HG02642 (cell line): ENCODE measurements at regions not wholly inside any gene's neighbourhood (a gene's known extent, or its start where the extent isn't known, plus 50 kb on each side); places are given as distances from the start of the nearest gene placed in this dataset.

Experiments used
- ATAC-seq: cut with Tn5 transposase; IDR thresholded peaks from one replicate; pipeline ENCODE4 v1.9.1; 2021; ENCODE audit warnings: mild to moderate bottlenecking; ENCODE audit not compliant: unreplicated experiment, poor library complexity

DNA sequence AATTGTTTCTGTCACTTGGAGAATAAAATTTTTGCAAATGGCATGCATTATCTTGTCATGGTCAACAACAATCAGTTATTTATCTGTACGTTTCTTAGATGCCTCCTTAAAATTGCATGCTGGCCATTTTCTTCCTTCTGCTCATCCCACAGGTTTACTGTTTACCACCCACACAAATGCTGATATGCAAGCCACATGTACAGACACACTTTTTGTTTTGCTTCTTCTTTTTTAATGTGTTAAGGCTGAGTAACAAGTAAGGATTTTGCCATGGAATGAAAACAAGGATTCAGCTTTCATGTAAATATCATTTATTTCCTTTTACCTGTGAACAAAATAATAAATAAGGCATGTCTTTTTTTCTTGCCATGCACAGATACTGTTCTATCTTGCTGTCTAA is 1077.1 kb upstream of the ZEB2 start:
- no peak for ATAC-seq

DNA sequence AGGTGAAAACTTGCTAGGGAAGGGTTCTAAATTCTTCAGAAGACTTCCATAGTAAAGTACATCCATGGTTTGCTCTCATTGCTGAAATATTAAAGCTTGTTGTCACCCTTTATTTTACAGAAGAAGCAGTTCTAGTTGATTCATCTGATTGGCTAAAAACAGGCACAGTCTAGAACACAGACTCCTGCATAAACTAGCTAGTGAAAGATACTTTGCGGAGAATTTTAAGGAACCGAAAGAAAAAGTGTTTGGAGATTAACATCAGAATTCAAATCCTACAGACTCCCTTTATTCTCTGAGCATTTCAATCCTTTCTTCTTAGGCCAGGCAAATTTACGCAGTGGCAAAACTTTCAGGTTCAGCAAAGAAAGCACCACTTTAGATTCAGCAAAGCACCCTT is 1076.5 kb upstream of the ZEB2 start:
- ATAC-seq, result no peak

DNA sequence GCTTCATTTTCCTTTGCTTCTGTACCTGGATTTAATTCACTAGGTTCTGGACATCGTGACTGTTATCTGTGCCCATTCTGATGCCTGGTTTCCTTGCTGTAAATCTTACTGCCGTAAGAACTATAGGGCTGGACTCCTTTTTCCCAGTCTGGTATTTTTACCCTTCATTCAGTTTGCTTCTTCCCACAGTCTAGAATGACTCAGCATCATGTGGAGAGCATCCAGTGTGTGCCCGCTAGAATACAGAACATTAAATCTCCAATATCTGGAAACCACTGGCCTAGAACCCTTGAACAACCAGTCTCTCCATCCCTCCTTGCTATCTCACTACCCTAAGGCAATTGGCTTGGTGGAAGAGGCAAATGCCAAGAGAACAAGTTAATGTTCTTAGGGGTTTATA is 1075.4 kb upstream of the ZEB2 start:
- ATAC-seq, result no peak

DNA sequence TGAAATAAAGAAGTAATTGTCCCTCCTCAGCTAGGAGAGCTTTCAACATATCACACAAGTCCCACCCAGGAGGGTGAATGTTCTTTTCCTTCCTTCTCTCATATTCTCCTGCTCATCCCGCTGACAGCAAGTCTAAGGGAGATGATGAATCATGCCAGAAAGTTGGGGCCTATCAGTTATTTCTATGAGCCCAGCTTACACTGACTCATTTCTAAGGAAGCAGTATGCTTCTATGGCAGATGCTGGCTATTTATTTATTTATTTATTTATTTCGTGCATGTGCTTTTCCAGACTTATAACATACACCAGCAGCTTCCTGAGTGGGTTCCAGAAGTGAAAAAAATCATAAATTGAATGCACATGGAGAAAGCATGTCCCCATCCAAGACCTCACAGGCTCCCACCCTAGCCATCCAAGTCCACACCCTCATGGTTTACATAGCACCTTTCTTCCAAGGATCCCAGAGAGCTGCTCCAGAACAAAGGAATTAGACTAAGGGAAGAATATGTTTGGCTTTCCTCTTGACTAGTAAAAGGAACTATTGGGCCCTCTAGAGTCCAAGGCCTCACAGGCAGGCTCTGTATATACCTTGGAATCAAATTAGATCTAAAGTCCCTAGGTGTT is 1074.2 kb upstream of the ZEB2 start:
- ATAC-seq, result no peak

DNA sequence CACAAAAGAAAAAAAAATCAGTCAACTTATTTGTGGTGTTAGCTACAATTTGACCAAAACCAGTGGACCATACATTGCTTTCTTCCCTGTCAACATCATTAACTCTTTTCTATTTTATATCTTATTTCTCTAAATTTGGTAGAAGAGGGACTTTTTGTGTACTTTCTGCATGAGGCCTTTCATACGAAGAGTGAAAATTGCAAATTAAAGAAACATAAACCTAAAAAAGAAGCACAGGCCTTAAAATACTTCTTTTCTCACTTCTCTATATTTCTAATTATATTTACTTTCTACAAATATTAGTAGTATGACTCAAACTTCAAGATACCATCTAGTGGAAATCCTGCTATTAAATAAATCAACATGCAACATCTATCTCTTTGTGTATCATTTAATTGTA is 1073.4 kb upstream of the ZEB2 start:
- peak; percentile 44 for ATAC-seq

DNA sequence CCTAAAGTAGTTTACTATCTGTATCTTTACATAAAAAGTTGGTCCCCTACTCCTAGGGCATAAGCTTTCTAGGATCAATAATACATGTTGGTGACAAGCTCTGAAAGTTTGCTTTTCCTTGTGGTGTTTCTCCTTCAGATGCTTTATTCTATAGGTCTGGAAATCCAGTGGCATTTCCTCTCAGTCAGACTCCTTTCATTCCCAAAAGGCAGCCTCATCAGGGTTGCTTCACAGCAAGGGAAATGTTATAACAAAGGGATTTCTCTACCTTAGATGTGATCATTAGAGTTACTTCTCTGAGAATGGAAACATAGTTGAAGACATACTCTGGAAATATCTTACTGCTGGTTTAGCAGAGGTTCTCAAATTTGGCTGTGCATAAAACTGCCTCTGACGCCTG is 1072.4 kb upstream of the ZEB2 start:
- no peak for ATAC-seq

DNA sequence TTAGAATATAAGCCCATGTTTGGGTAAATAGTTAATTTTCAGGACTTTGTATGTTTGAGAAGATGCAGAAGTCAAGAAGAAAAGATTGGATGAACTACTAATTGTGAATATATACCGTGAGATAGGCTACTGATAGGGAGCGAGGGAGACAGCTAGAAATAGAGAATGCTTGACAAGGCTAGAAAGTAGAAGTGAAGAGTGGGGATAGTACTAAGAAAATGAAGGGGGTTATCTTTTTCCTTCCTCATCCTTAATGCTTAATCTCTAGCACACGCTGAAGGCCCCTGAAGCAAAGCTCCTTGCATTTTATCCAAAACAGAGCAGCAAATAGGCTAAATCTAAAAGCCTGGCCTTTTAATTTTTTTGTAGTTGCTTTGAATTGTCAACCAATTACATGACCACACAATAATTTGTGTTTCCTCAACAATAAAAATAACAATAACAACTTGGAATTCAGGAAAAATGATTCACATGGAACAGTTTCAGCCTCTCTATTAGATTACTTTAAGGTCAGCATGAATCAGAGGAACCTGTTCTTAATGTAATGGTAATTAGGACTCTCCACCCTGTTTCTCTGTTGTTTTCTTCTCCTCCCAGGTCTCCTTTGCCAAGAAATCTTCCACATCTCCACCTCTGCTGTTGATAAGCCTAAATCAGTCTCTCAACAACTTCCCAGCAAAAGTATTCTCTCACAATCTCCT is 1071.3 kb upstream of the ZEB2 start:
- no peak for ATAC-seq

DNA sequence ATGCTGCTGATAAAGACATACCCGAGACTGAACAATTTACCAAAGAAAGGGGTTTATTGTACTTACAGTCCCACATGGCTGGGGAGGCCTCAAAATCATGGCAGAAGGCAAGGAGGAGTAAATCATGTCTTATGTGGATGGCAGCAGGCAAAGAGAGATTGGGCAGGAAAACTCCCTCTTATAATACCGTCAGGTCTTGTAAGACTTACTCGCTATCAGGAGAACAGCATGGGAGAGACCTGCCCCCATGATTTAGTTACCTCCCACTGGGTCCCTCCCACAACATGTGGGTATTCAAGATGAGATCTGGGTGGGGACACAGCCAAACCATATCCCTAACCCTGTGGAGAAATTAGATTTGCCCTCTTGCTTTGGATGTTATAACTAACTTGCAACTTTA is 1068.0 kb upstream of the ZEB2 start:
- no peak for ATAC-seq

DNA sequence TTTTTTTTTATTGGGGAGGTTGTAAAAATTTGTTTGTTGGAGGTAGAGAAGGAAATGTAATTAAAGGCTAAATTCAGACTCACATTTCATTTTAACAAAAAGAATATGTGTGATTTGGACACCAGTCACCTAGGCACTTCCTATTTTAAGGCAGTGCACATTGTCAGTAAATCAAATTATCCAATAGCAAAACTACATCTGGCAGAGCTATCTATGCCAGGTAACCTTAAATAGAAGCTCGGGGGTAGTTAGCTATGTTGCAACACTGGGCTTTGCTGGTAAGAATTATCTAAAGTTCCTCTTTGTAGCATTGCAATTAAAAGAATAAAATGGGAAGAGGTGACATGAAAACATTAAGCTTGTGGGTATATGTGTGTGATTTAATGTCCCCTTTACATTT is 1064.4 kb upstream of the ZEB2 start:
- no peak for ATAC-seq

DNA sequence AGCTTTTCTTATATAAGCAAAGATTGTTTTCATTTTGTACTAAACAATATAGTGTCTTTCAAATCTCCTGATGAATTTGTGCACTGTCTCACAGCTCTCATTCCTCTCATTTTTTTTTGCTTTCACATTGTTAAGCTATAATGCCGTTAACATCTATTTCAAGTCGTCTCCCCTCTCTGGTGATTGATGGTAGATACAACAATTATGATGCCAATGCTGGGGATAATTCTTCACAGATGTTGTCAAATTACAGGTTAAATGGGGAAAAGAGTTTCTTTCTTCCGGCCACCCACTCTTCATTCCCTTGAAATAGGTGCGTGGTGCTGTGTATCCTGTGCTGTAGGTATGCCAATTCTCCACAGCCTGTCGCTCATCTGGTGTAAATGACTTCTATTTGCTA is 1053.7 kb upstream of the ZEB2 start:
- no peak for ATAC-seq

DNA sequence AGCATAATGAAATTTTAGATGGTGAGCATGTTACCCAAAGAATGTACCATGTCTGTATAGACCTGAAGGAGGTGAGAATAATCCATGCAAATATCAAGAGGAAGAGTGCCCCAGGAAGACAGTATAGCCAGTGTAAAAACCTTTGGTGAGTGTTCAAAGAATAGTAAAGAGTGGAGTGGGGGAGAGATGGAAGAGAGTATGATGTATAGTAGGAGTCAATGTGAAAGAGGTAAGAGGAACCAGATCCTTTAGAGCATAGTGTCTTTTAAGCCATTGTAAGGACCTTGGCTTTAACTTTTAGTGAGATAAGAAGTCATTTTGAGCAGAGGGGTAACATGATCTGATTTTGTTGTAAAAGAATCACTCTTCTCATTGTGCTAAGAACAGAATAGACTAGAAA is 1052.3 kb upstream of the ZEB2 start:
- no peak for ATAC-seq

DNA sequence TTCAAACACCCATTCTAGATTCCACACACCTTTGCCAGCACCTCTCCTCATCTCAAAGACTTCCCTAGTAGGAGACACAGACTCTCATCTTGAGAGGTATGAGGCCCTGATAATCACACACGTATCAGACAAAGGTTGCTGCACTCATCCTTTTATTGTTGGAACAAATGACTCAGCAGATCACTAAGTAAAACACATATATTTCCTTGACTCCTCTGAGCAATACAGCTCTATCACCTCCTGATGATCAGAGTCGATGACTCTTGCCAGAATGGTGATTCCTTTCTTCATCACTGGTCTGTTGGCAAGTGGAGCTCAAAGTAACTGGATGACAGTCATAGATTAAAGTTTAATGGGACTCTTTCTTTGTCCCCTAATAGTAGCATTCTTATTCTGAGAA is 1049.2 kb upstream of the ZEB2 start:
- no peak for ATAC-seq

DNA sequence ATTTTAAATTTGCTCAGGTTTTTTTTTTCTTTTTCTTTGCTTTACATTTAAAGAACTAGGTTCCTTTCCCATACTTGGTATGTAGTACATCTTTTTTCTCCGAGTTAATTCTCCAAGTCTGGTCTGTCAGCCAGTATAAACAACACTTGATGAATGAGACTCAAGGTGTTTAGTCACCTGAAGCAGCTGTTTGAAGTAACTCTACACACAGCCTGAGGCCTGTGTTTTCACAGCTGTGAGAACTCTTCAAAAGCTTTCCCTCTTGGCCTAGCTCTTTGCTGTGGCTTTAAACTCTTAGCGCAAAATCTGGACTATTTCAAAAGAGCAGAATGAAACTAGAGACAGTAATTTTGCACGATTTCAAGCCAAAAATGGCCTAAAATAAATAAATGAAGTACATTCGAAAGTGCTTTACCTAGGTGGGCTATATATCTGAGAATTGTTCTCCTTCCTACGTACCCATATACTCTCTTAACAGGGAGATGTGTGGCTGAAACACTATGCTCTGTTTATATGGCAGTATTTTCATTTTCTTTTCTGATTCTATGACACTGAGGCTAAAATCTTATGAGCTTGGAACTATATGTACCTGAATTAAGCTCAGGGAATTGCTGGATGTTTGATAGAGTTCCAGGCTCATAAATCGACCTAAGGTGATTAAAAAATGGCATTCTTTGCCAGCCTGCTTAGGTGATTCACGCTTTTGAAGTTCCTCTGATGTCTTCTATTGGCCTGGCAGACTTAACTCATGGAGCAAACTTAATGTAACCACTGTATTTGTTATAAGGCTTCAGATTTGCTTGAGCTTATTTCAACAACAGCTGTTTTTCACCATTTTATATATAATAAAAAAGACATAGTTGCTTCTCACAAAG is 1044.1 kb upstream of the ZEB2 start:
- no peak for ATAC-seq

DNA sequence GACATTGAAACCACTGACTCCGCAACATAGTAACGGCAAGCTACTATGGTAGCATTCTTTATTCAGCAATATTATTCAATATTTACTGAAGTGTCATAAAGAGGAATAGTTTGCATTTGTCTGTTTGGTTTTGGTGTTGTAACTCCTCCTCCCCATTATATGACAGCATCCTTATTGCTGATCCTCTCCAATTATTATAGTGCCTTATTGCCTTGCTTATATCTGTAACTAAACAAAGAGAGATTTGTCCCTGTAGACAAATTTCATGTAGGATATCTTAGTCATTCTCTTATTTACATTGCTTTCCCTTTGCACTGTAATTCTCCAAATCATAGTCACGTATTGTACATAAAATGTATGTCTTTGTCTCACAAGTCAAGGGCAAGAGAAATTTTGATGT is 1041.2 kb upstream of the ZEB2 start:
- ATAC-seq, result no peak

DNA sequence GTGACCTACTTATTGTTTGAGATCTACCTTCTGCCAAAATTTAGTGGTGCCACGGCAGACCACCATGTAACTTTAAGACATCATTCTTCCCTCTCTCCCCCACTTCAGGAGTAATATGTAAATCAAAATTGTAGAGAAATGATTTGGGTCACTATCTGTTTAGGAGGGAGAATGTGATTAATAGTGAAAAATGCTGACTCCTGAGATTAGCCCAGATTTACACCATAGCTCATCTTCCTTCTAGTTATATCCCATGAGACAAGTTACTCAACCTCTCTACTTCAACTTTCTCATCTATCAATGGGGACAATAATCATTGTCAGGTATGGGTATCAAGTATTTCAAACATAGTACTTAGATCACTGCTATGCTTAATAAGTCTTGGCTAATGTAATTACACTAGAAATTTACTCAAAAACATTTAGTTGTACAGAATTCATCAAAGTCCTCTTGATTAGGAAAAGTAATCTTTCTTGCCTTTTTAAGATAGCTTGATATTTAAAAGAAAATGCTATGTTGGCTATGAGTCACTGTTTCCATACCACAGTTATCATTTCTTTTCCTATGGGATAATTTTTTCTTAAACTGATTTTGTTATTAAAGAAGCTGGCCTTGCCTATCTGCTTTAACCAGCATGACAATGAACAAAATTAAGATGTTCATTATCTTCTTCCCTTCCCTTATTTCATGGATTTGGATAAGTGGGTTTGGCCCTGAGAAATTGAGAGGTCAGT is 1038.9 kb upstream of the ZEB2 start:
- ATAC-seq, result no peak

DNA sequence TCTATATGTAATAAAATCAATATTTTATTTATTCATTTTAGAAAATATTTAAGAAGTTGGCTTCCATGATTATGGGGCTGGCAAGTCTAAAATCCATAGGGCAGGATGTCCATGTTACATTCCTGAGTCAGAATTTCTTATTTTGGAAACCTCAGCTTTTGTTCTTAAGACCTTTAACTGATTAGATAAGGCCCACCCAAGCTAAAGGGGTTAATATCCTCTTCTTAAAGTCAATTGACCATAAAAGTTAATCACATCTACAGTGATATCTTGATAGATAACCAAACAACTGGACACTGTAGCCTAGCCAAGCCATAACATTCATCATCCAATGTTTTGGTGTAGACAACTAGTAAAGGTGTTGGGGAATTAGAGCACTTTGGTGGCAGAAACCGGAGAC is 1035.4 kb upstream of the ZEB2 start:
- ATAC-seq, result no peak

DNA sequence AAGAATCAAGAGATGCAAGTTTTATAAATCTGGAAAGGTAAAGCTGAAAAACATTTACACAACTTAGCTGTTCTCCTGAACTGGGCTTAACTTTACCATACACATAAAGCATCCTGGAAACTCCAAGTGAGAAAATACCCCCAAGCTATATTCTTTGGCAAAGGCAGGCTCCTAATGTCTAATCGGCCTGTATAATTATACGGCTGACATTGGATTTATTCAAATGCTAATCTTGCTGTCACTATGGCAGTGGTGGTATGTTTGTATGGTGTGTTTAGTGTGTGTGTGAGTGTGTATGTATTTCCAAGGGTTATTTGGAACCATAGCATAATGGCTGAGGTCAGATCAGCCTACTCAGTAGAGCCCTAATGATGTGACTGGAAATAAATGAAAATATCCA is 1031.8 kb upstream of the ZEB2 start:
- ATAC-seq, result no peak

DNA sequence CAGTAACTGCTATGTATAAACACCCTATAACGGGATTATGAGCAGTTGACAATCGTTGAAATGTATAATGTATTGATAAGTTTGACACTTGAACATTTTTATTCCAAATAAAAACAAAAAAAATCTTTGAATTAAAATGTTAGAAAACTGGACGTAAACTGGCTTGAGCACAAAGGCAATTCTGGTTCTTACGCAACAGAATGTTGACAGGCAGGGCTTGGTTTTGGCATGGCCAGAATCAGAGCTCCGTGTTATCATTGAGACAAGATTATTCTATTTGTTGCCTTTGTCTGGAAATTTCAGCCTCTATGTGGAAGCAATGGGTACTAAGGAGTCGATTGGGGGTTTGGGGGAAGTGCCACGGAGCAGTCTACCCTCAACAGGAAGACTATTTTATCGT is 1028.6 kb upstream of the ZEB2 start:
- no peak for ATAC-seq

DNA sequence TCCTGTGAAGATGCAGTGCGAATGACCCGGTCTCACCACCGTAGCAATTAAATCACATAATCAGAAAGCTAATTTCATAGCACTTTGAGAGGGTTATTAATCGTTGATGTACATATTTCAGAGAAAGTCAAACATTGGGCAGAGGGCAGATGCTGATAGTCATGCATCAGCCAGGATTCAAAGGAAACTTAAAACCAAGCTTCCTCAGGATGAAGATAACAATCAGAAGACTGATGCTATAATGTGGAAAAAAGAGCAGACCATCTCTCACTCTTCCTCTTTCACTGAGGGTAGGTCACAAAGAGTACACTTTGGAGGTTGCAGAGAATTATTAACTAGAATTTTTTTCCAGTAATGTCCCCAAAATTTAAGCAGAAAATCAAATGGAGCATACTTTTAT is 1027.7 kb upstream of the ZEB2 start:
- no peak for ATAC-seq

DNA sequence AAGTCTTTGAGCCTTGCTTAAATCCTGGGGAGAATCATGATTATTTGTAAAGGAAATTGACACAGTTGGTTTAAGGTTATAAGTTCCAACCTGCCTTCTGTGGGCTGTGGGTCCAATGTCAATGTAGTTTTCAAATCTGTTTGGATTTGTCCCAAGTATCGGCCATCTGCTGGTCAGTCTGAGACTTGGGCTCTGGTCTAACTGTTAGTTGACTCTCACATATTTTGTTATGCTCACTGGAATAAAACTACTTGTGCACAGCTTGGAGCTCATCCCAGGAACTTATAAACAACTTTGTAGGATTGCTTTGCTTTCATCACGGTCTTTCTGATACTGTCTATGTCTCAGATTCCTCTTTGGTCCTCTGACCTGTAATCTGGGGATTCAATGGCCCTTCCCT is 1026.2 kb upstream of the ZEB2 start:
- ATAC-seq, result no peak

DNA sequence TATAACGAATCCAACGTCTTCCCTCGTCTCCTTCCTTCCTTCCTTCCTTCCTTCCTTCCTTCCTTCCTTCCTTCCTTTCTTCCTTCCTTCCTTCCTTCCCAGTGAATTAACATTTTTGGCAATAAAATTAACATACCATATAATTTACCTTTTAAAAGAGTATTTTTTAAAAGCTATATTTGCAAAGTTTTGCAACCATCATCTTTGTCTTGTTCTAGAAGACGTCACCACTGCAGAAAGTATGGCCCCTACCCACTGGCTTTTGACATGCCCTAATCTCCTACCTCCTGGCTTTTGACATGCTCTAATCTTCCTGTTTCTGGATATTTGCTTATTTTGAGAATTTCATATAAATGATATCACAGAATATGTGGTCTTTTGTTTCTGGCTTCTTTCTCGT is 1023.9 kb upstream of the ZEB2 start:
- no peak for ATAC-seq
